SU-DHL-6 (cell line): ENCODE measurements at regions not wholly inside any gene's neighbourhood (a gene's known extent, or its start where the extent isn't known, plus 50 kb on each side); places are given as distances from the start of the nearest gene placed in this dataset.

ENCODE experiments used
- EZH2phosphoT487 ChIP-seq: fragments of 200-600 bp; sonication (generic), shearing (Covaris generic); conservative IDR thresholded peaks from 2 replicates; pipeline ENCODE4 v1.6.1; 2018; ENCODE audit warnings: mild to moderate bottlenecking, antibody characterized with exemption, low read length, moderate library complexity, mixed read lengths
- TF ChIP-seq, protein P1 (sequence below): fragments of 200-600 bp; sonication (generic); IDR thresholded peaks from one replicate; pipeline ENCODE4 v1.5.1; 2017; ENCODE audit warnings: antibody characterized with exemption, mild to moderate bottlenecking, low read length, moderate library complexity; ENCODE audit not compliant: insufficient read depth, poor library complexity, severe bottlenecking

GRCh38 chr14:42554091-42554490 is 947.4 kb downstream of the LRFN5 start:
- TF ChIP-seq, protein P1, sequence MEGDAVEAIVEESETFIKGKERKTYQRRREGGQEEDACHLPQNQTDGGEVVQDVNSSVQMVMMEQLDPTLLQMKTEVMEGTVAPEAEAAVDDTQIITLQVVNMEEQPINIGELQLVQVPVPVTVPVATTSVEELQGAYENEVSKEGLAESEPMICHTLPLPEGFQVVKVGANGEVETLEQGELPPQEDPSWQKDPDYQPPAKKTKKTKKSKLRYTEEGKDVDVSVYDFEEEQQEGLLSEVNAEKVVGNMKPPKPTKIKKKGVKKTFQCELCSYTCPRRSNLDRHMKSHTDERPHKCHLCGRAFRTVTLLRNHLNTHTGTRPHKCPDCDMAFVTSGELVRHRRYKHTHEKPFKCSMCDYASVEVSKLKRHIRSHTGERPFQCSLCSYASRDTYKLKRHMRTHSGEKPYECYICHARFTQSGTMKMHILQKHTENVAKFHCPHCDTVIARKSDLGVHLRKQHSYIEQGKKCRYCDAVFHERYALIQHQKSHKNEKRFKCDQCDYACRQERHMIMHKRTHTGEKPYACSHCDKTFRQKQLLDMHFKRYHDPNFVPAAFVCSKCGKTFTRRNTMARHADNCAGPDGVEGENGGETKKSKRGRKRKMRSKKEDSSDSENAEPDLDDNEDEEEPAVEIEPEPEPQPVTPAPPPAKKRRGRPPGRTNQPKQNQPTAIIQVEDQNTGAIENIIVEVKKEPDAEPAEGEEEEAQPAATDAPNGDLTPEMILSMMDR: no peak
- no peak for TF ChIP-seq EZH2phosphoT487
